Liver (tissue), 7 donors: ENCODE measurements at regions not wholly inside any gene's neighbourhood (a gene's known extent, or its start where the extent isn't known, plus 50 kb on each side); places are given as distances from the start of the nearest gene placed in this dataset.

ENCODE experiments used
- DNase-seq: peaks from one replicate; pipeline ENCODE4 v3.0.0-alpha.2; 2017; ENCODE audit warnings: low spot score
- H3K27ac ChIP-seq, 2 donors: one replicate each; pipeline ENCODE4 v1.7.0; 2013; ENCODE audit warnings: inconsistent platforms in 2 of 2, low read length in 2 of 2, control low read depth in 1 of 2, low read depth in 1 of 2, mild to moderate bottlenecking in 1 of 2
- H3K27me3 ChIP-seq, 4 donors: one replicate each; pipeline versions ENCODE4 v1.6.1 to v1.7.0; 2013; ENCODE audit warnings: low read length in 3 of 4, inconsistent platforms in 1 of 4, mild to moderate bottlenecking in 1 of 4, moderate library complexity in 1 of 4; ENCODE audit not compliant: control insufficient read depth in 4 of 4, insufficient read depth in 4 of 4
- H3K36me3 ChIP-seq, 4 donors: one replicate each; pipeline versions ENCODE4 v1.6.1 to v1.7.0; 2013; ENCODE audit warnings: low read length in 3 of 4, mild to moderate bottlenecking in 3 of 4, low read depth in 1 of 4, moderate library complexity in 1 of 4; ENCODE audit not compliant: control insufficient read depth in 4 of 4, insufficient read depth in 3 of 4
- H3K4me1 ChIP-seq, 4 donors: one replicate each; pipeline versions ENCODE4 v1.6.1 to v1.7.0; 2013; ENCODE audit warnings: low read length in 3 of 4, mild to moderate bottlenecking in 3 of 4, moderate library complexity in 1 of 4; ENCODE audit not compliant: control insufficient read depth in 4 of 4, insufficient read depth in 4 of 4
- H3K4me3 ChIP-seq, 3 donors: one replicate each; pipeline versions ENCODE4 v1.6.1 to v1.7.0; 2013; ENCODE audit warnings: low read length in 3 of 3, control low read depth in 1 of 3, low read depth in 1 of 3, mild to moderate bottlenecking in 1 of 3
- H3K9ac ChIP-seq, 2 donors: one replicate each; pipeline ENCODE4 v1.7.0; 2013; ENCODE audit warnings: low read length in 2 of 2, mild to moderate bottlenecking in 2 of 2, moderate library complexity in 2 of 2, control low read depth in 1 of 2, low read depth in 1 of 2
- H3K9me3 ChIP-seq, 4 donors: one replicate each; pipeline versions ENCODE4 v1.6.1 to v1.7.0; 2013; ENCODE audit warnings: low read length in 3 of 4; ENCODE audit not compliant: control insufficient read depth in 4 of 4
- EGR1 ChIP-seq, 2 donors: IDR thresholded peaks; 2 replicates each; pipeline ENCODE4 v1.6.1; 2016 to 2018; ENCODE audit warnings: antibody characterized with exemption in 2 of 2, low read depth in 2 of 2
- FOXA1 ChIP-seq: IDR thresholded peaks from 2 replicates; pipeline ENCODE4 v1.6.1; 2016; ENCODE audit warnings: antibody characterized with exemption
- FOXA2 ChIP-seq: IDR thresholded peaks from 2 replicates; pipeline ENCODE4 v1.6.1; 2016; ENCODE audit warnings: antibody characterized with exemption
- GABPA ChIP-seq, 2 donors: IDR thresholded peaks in 1 of 2; conservative IDR thresholded peaks in 1 of 2; 2 replicates each; pipeline ENCODE4 v1.6.1; 2016; ENCODE audit warnings: antibody characterized with exemption in 2 of 2, mild to moderate bottlenecking in 1 of 2, moderate library complexity in 1 of 2
- HNF4A ChIP-seq, 2 donors: conservative IDR thresholded peaks; 2 replicates each; pipeline ENCODE4 v1.6.1; 2016; ENCODE audit warnings: antibody characterized with exemption in 2 of 2, mild to moderate bottlenecking in 2 of 2
- HNF4G ChIP-seq: IDR thresholded peaks from 2 replicates; pipeline ENCODE4 v1.6.1; 2016; ENCODE audit warnings: antibody characterized with exemption
- JUND ChIP-seq, 2 donors: IDR thresholded peaks; 2 replicates each; pipeline ENCODE4 v1.6.1; 2016; ENCODE audit warnings: antibody characterized with exemption in 2 of 2
- NR2F2 ChIP-seq: IDR thresholded peaks from 2 replicates; pipeline ENCODE4 v1.6.1; 2016; ENCODE audit warnings: antibody characterized with exemption
- RAD21 ChIP-seq, 2 donors: IDR thresholded peaks; 2 replicates each; pipeline ENCODE4 v1.6.1; 2016; ENCODE audit warnings: antibody characterized with exemption in 2 of 2, mild to moderate bottlenecking in 2 of 2
- RXRA ChIP-seq, 2 donors: IDR thresholded peaks; 2 replicates each; pipeline ENCODE4 v1.6.1; 2017 to 2018; ENCODE audit warnings: antibody characterized with exemption in 2 of 2, mild to moderate bottlenecking in 1 of 2
- SP1 ChIP-seq: IDR thresholded peaks from 2 replicates; pipeline ENCODE4 v1.6.1; 2018; ENCODE audit warnings: antibody characterized with exemption, mild to moderate bottlenecking
- TAF1 ChIP-seq: conservative IDR thresholded peaks from 2 replicates; pipeline ENCODE4 v1.6.1; 2016; ENCODE audit warnings: antibody characterized with exemption, mild to moderate bottlenecking
- YY1 ChIP-seq: IDR thresholded peaks from 2 replicates; pipeline ENCODE4 v1.6.1; 2016; ENCODE audit warnings: antibody characterized with exemption, mild to moderate bottlenecking
- WGBS: extraction: QIAGEN DNeasy Blood & Tissue Kit; methylation state at CpG from one replicate; pipeline ENCODE4 v1.1.7; 2013; 5-methylcytosine and 5-hydroxymethylcytosine counted together
- TF ChIP-seq, protein P1 (sequence below): IDR thresholded peaks from 2 replicates; pipeline ENCODE4 v1.6.1; 2016; ENCODE audit warnings: antibody characterized with exemption
- TF ChIP-seq, protein P2 (sequence below): IDR thresholded peaks from 2 replicates; pipeline ENCODE4 v1.6.1; 2016; ENCODE audit warnings: antibody characterized with exemption
- donor health status: healthy.
- donor health status: healthy.
- donor health status: healthy.
- donor health status: healthy.

DNA sequence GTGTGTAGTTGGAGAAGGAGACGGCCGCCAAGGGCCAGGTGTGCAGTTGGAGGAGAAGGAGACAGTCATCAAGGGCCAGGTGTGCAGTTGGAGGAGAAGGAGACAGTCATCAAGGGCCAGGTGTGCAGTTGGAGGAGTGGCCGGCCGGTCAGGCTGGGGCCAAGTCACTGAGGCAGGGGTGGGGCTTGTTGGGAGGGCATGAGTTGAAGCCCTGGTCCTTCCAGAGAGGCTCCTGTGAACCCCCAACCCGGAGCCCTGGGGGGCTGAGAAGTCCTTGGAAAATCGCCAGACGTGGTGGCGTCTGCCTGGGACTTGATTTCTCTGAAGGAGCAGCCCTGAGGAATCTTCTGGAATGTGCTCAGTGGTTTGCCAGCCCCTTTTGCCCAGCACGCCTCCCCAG is 1320.5 kb downstream of the BRD1 start:
- H3K4me1 ChIP-seq, result no peaks in the 10 kb centered on the region
- 78% methylated on average over 9 of the region's 9 CpGs for WGBS
- TF ChIP-seq, protein P1, sequence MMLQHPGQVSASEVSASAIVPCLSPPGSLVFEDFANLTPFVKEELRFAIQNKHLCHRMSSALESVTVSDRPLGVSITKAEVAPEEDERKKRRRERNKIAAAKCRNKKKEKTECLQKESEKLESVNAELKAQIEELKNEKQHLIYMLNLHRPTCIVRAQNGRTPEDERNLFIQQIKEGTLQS, result no peak
- no peak for TF ChIP-seq GABPA (IDR thresholded peaks at IDR 0.05 in 1 of 2, conservative IDR thresholded peaks at IDR 0.05 in 1 of 2)
- no peak for TF ChIP-seq HNF4A (conservative IDR thresholded peaks at IDR 0.05)
- TF ChIP-seq TAF1, result no peak
- no peak for TF ChIP-seq JUND (IDR thresholded peaks at IDR 0.05)
- no peak for DNase-seq
- H3K9me3 ChIP-seq, result no peaks in the 10 kb centered on the region
- no peak overlapping the region for H3K4me3 ChIP-seq
- H3K27me3 ChIP-seq, result peaks cover 0 to 9% (median 0%) of the 10 kb centered on the region in 4 donors
- no peaks in the 10 kb centered on the region for H3K36me3 ChIP-seq
- no peak overlapping the region for H3K27ac ChIP-seq
- no peak overlapping the region for H3K9ac ChIP-seq

DNA sequence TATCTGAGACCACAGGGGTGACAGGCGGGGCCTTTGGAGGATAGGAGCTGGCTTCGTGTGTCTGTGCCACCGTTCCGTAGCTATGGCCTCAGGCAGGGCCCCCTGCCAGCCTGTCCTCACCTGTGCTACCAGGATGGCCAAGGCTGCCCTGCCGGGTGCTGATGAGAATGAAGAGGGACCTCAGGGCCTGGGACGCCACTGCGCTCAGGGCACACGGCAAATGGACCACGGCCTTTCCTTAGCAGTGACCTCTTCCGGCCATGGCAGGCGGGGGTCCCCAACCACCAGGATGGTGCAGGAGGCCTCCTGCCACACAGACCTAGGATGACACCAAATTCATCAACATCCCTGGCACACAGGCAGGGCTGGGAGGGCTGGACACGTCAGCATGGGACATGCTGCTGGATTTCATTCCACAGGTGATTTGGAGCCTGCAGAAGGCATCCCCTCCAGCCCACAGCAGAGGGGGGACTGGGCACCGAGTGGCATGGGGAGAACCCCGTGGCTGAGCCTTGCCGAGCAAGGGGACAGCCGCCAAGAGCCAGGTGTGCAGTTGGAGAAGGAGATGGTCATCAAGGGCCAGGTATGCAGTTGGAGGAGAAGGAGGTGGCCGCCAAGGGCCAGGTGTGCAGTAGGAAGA is 1321.0 kb downstream of the BRD1 start:
- no peak for DNase-seq
- Histone ChIP-seq H3K4me3 (no peak overlapping the region), H3K4me1 (no peaks in the 10 kb centered on the region), H3K9me3 (no peaks in the 10 kb centered on the region), H3K9ac (no peak overlapping the region), H3K36me3 (no peaks in the 10 kb centered on the region), H3K27ac (no peak overlapping the region), H3K27me3 (peaks cover 0 to 9% (median 0%) of the 10 kb centered on the region in 4 donors)
- TF ChIP-seq, protein P2, sequence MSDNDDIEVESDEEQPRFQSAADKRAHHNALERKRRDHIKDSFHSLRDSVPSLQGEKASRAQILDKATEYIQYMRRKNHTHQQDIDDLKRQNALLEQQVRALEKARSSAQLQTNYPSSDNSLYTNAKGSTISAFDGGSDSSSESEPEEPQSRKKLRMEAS, result no peak
- WGBS, result 83% methylated on average over 17 of the region's 17 CpGs

DNA sequence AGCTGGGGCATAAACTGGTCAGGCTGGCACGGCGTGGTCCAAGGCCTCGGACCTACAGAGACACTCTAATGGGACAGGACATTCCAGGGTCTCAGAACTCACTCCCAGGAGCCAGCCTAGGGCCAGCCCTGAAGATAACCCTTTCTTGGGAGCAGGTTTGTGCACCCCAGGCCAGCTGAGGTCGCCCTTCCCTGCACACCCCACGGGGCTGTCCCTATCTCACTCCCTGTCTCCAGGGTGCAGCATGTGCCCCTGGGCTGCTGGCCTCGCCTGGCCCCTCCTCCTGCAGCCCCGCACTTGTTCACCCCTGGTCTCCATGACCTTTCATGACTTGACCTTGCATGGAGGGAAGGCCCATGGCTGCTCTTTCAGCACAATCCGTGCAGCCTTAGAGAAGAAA is 1321.8 kb downstream of the BRD1 start:
- Histone ChIP-seq H3K36me3 (no peaks in the 10 kb centered on the region), H3K27ac (no peak overlapping the region), H3K9me3 (no peaks in the 10 kb centered on the region), H3K4me1 (no peaks in the 10 kb centered on the region), H3K9ac (no peak overlapping the region), H3K27me3 (peaks cover 0 to 9% (median 0%) of the 10 kb centered on the region in 4 donors), H3K4me3 (no peak overlapping the region)
- TF ChIP-seq FOXA2 (no peak), YY1 (no peak), TAF1 (no peak), JUND (IDR thresholded peaks at IDR 0.05) (no peak), RXRA (IDR thresholded peaks at IDR 0.05) (no peak), EGR1 (IDR thresholded peaks at IDR 0.05; ENCODE audit: low read depth in 2 of 2) (no peak), RAD21 (IDR thresholded peaks at IDR 0.05) (no peak)
- TF ChIP-seq, protein P1, result no peak
- DNase-seq, result no peak
- WGBS, result 72% methylated on average over 8 of the region's 8 CpGs

DNA sequence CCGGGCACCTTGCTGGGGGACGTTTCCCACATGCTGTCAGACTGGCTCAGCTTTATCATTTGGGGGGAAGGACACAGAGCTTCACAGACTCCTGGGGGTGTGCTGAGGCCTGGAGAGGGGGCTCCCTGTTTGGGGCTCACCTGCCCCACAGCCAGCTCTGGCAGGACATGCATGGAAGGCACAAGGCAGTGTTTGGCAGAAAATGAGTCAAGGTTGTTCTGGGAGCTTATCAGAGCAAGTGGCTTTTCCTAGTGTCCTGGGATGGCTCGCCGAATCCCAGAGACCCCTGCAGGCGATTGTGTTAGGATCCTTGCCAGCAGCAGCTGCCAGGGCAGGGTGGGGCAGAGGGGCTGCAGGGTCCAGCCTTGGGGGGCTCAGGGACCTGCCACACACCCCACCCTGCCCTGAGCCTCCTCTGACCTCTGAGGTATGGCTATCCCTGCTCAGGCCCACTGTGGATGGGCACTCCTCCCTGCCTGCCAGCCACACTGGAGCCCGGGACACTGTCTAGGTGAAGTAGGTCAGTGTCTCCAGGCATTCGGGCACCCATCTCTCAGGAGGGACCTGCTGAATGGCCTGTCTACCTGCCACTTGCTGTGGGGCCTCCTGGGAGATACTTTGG is 1323.0 kb downstream of the BRD1 start:
- 55% methylated on average over 7 of the region's 7 CpGs for WGBS
- Histone ChIP-seq H3K9ac (no peak overlapping the region), H3K27me3 (peaks cover 0 to 9% (median 0%) of the 10 kb centered on the region in 4 donors), H3K36me3 (no peaks in the 10 kb centered on the region), H3K4me1 (no peaks in the 10 kb centered on the region), H3K4me3 (no peak overlapping the region), H3K9me3 (no peaks in the 10 kb centered on the region), H3K27ac (no peak overlapping the region)
- no peak for DNase-seq
- TF ChIP-seq TAF1, result no peak
- TF ChIP-seq FOXA1, result no peak
- TF ChIP-seq RXRA (IDR thresholded peaks at IDR 0.05), result no peak
- no peak for TF ChIP-seq EGR1 (IDR thresholded peaks at IDR 0.05; ENCODE audit: low read depth in 2 of 2)
- TF ChIP-seq, protein P1, result no peak
- no peak for TF ChIP-seq HNF4G
- no peak for TF ChIP-seq HNF4A (conservative IDR thresholded peaks at IDR 0.05)
- no peak for TF ChIP-seq SP1
- TF ChIP-seq, protein P2, result no peak
- TF ChIP-seq NR2F2, result no peak
- TF ChIP-seq RAD21 (IDR thresholded peaks at IDR 0.05), result no peak
